Esophagus muscularis mucosa (tissue), 3 donors: ENCODE measurements at regions not wholly inside any gene's neighbourhood (a gene's known extent, or its start where the extent isn't known, plus 50 kb on each side); places are given as distances from the start of the nearest gene placed in this dataset.
"Not testable (repeated sequence)": the region's sequence is repeated elsewhere in the genome, so short reads cannot be mapped to it uniquely, and the experiment has no call there.

Experiments used
- POLR2AphosphoS5 ChIP-seq, 2 donors: sonication (generic); formaldehyde crosslinking; IDR thresholded peaks; one replicate each; pipeline ENCODE4 v1.6.1; 2017; ENCODE audit warnings: antibody characterized with exemption in 2 of 2
- TF ChIP-seq, protein P1 (sequence below), 3 experiments: fragments of 200-600 bp in 2 of 3; fragments of 450-650 bp in 1 of 3; sonication (generic) in 2 of 3; IDR thresholded peaks; one replicate each; pipeline ENCODE4 v1.5.1; 2017 to 2019; ENCODE audit warnings: antibody characterized with exemption in 3 of 3, mild to moderate bottlenecking in 2 of 3, moderate library complexity in 1 of 3

DNA sequence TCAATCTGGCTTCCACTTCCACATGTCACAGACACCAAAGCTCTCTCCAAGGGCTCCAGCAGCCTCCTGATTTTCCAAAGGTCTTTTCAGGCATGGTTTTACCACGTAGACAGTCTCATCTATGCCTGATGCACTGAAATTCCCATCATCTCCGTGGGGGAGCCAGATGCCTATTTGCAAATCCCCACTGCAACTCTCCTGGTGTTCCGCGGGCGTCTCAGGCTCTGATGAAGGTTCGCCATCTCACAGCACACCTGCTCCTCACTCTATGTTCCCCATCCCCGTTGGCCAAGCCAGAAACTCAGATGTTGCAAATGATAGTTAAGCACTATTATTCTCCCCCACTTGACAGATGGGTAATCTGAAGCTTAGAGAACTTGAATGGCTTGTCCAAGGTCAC is 929.4 kb downstream of the SPATA31A6 start:
- TF ChIP-seq, protein P1, sequence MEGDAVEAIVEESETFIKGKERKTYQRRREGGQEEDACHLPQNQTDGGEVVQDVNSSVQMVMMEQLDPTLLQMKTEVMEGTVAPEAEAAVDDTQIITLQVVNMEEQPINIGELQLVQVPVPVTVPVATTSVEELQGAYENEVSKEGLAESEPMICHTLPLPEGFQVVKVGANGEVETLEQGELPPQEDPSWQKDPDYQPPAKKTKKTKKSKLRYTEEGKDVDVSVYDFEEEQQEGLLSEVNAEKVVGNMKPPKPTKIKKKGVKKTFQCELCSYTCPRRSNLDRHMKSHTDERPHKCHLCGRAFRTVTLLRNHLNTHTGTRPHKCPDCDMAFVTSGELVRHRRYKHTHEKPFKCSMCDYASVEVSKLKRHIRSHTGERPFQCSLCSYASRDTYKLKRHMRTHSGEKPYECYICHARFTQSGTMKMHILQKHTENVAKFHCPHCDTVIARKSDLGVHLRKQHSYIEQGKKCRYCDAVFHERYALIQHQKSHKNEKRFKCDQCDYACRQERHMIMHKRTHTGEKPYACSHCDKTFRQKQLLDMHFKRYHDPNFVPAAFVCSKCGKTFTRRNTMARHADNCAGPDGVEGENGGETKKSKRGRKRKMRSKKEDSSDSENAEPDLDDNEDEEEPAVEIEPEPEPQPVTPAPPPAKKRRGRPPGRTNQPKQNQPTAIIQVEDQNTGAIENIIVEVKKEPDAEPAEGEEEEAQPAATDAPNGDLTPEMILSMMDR (IDR thresholded peaks at IDR 0.05) = not testable (repeated sequence)
- not testable (repeated sequence) for TF ChIP-seq POLR2AphosphoS5 (IDR thresholded peaks at IDR 0.05)
